ENCODE measurements at regions not wholly inside any gene's neighbourhood (a gene's known extent, or its start where the extent isn't known, plus 50 kb on each side); places are given as distances from the start of the nearest gene placed in this dataset.
A peak's percentile ranks its signal among the peaks of the same experiment; 100 is the strongest.

- no peaks in the 10 kb centered on the region for H3K4me1 ChIP-seq
- H3K4me3 ChIP-seq: no peak overlapping the region
- H3K9me3 ChIP-seq: no peaks in the 10 kb centered on the region
- no peak overlapping the region for H3K27ac ChIP-seq
- intact Hi-C loops (cut with DNase I): no loop called here
- H3K36me3 ChIP-seq: no peaks in the 10 kb centered on the region
- H3K27me3 ChIP-seq (ENCODE audit: low read depth): no peaks in the 10 kb centered on the region
- ATAC-seq (no peak), DNase-seq (no peak)
- TF ChIP-seq CTCF (IDR thresholded peaks at IDR 0.05): no peak
Measured at GRCh38 chr4:91989914-91990313, 313.9 kb upstream of the GRID2 start.

GRCh38 chr4:91990726-91991125, 313.0 kb upstream of the GRID2 start:
- ATAC-seq: no peak

GRCh38 chr4:91997045-91997444, 306.7 kb upstream of the GRID2 start:
- Histone ChIP-seq H3K27ac (no peak overlapping the region), H3K36me3 (no peaks in the 10 kb centered on the region), H3K9me3 (no peaks in the 10 kb centered on the region), H3K4me1 (no peaks in the 10 kb centered on the region), H3K27me3 (ENCODE audit: low read depth) (no peaks in the 10 kb centered on the region), H3K4me3 (no peak overlapping the region)
- DNase-seq: no peak
- intact Hi-C loops (cut with DNase I): no loop called here
- no peak for ATAC-seq
- TF ChIP-seq CTCF (IDR thresholded peaks at IDR 0.05): no peak

More at GRCh38 chr4:91990726-91991125, 313.0 kb upstream of the GRID2 start:
- Histone ChIP-seq H3K4me3 (no peak overlapping the region), H3K27ac (no peak overlapping the region), H3K9me3 (no peaks in the 10 kb centered on the region), H3K36me3 (no peaks in the 10 kb centered on the region), H3K4me1 (no peaks in the 10 kb centered on the region), H3K27me3 (ENCODE audit: low read depth) (no peaks in the 10 kb centered on the region)
- intact Hi-C loops (cut with DNase I): no loop called here
- no peak for TF ChIP-seq CTCF (IDR thresholded peaks at IDR 0.05)
- no peak for DNase-seq

GRCh38 chr4:92012899-92013867, 290.6 kb upstream of the GRID2 start:
- Histone ChIP-seq H3K4me1 (no peaks in the 10 kb centered on the region), H3K9me3 (no peaks in the 10 kb centered on the region), H3K36me3 (no peaks in the 10 kb centered on the region), H3K27me3 (ENCODE audit: low read depth) (no peaks in the 10 kb centered on the region), H3K27ac (no peak overlapping the region), H3K4me3 (no peak overlapping the region)
- ATAC-seq (peak; percentile 52 to 73), DNase-seq (no peak)
- TF ChIP-seq CTCF (IDR thresholded peaks at IDR 0.05): peak; percentile 37
- intact Hi-C loops (cut with DNase I): no loop called here

GRCh38 chr4:92014067-92014466, 289.7 kb upstream of the GRID2 start:
- Histone ChIP-seq H3K27me3 (ENCODE audit: low read depth) (no peaks in the 10 kb centered on the region), H3K36me3 (no peaks in the 10 kb centered on the region), H3K4me3 (no peak overlapping the region), H3K4me1 (no peaks in the 10 kb centered on the region), H3K9me3 (no peaks in the 10 kb centered on the region), H3K27ac (no peak overlapping the region)
- no peak for TF ChIP-seq CTCF (IDR thresholded peaks at IDR 0.05)
- DNase-seq (no peak), ATAC-seq (no peak)
- intact Hi-C loops (cut with DNase I): no loop called here

Data from lower lobe of right lung (tissue), 2 donors.